Parathyroid adenoma (tissue), 2 donors: ENCODE measurements at regions not wholly inside any gene's neighbourhood (a gene's known extent, or its start where the extent isn't known, plus 50 kb on each side); places are given as distances from the start of the nearest gene placed in this dataset.

Experiments used
- H2AFZ ChIP-seq: fragments of 300-600 bp; sonication (generic); one replicate; pipeline ENCODE4 v1.7.0; 2017; ENCODE audit warnings: antibody characterized with exemption, mild to moderate bottlenecking
- H3K27ac ChIP-seq: fragments of 300-600 bp; sonication (generic); one replicate; pipeline ENCODE4 v1.7.0; 2017
- H3K27me3 ChIP-seq: fragments of 300-600 bp; sonication (generic); one replicate; pipeline ENCODE4 v1.7.0; 2017; ENCODE audit warnings: low read length; ENCODE audit not compliant: control insufficient read depth, insufficient read depth
- H3K36me3 ChIP-seq: fragments of 300-600 bp; sonication (generic); one replicate; pipeline ENCODE4 v1.7.0; 2017; ENCODE audit warnings: low read length; ENCODE audit not compliant: control insufficient read depth, insufficient read depth
- H3K4me1 ChIP-seq: fragments of 300-600 bp; sonication (generic); one replicate; pipeline ENCODE4 v1.7.0; 2017; ENCODE audit warnings: control low read depth
- H3K4me2 ChIP-seq: fragments of 300-600 bp; sonication (generic); one replicate; pipeline ENCODE4 v1.7.0; 2017; ENCODE audit warnings: low read length
- H3K4me3 ChIP-seq: fragments of 300-600 bp; sonication (generic); one replicate; pipeline ENCODE4 v1.7.0; 2017; ENCODE audit warnings: low read depth, low read length
- H3K79me2 ChIP-seq: fragments of 300-600 bp; sonication (generic); one replicate; pipeline ENCODE4 v1.7.0; 2017; ENCODE audit warnings: control low read depth
- H3K9ac ChIP-seq: fragments of 300-600 bp; sonication (generic); one replicate; pipeline ENCODE4 v1.7.0; 2017; ENCODE audit warnings: mild to moderate bottlenecking
- H3K9me3 ChIP-seq: fragments of 300-600 bp; sonication (generic); one replicate; pipeline ENCODE4 v1.7.0; 2017; ENCODE audit warnings: low read length; ENCODE audit not compliant: control insufficient read depth
- CTCF ChIP-seq: fragments of 300-600 bp; sonication (generic); IDR thresholded peaks from one replicate; pipeline ENCODE4 v1.7.0; 2017; ENCODE audit warnings: antibody characterized with exemption, mild to moderate bottlenecking
- donor health status: primary hyperparathyroidism.

GRCh38 chr13:39900106-39900750 lies 244.8 kb downstream of the COG6 start:
- H3K27ac ChIP-seq: no peak overlapping the region

GRCh38 chr13:39904959-39905358 lies 249.5 kb downstream of the COG6 start:
- Histone ChIP-seq H3K27me3 (no peaks in the 10 kb centered on the region), H3K9me3 (no peaks in the 10 kb centered on the region), H3K79me2 (no peaks in the 10 kb centered on the region), H3K36me3 (no peaks in the 10 kb centered on the region), H3K4me3 (no peak overlapping the region), H3K4me1 (no peaks in the 10 kb centered on the region), H3K4me2 (no peak overlapping the region), H3K27ac (no peak overlapping the region), H2AFZ (no peak overlapping the region), H3K9ac (no peak overlapping the region)
- TF ChIP-seq CTCF: no peak

More at GRCh38 chr13:39900106-39900750, 244.8 kb downstream of the COG6 start:
- H3K4me3 ChIP-seq: peak overlapping the region; percentile 4
- H2AFZ ChIP-seq: no peak overlapping the region
- no peaks in the 10 kb centered on the region for H3K9me3 ChIP-seq
- no peak for TF ChIP-seq CTCF
- H3K79me2 ChIP-seq: no peaks in the 10 kb centered on the region
- H3K27me3 ChIP-seq: no peaks in the 10 kb centered on the region
- H3K4me2 ChIP-seq: peak overlapping the region; percentile 27
- no peaks in the 10 kb centered on the region for H3K36me3 ChIP-seq
- no peak overlapping the region for H3K9ac ChIP-seq
- H3K4me1 ChIP-seq: no peaks in the 10 kb centered on the region

- Histone ChIP-seq H3K79me2 (no peaks in the 10 kb centered on the region), H3K4me1 (no peaks in the 10 kb centered on the region), H3K9ac (no peak overlapping the region), H3K9me3 (no peaks in the 10 kb centered on the region), H3K27ac (no peak overlapping the region), H3K4me2 (no peak overlapping the region), H3K27me3 (no peaks in the 10 kb centered on the region), H3K36me3 (no peaks in the 10 kb centered on the region), H3K4me3 (no peak overlapping the region), H2AFZ (no peak overlapping the region)
- TF ChIP-seq CTCF: no peak
Observed at GRCh38 chr13:39909634-39910033, 254.2 kb downstream of the COG6 start.

- H3K9me3 ChIP-seq: no peaks in the 10 kb centered on the region
- H2AFZ ChIP-seq: no peak overlapping the region
- no peak for TF ChIP-seq CTCF
- no peak overlapping the region for H3K27ac ChIP-seq
- H3K79me2 ChIP-seq: no peaks in the 10 kb centered on the region
- no peak overlapping the region for H3K9ac ChIP-seq
- H3K4me1 ChIP-seq: no peaks in the 10 kb centered on the region
- no peaks in the 10 kb centered on the region for H3K36me3 ChIP-seq
- no peaks in the 10 kb centered on the region for H3K27me3 ChIP-seq
- no peak overlapping the region for H3K4me3 ChIP-seq
- no peak overlapping the region for H3K4me2 ChIP-seq
Observed at GRCh38 chr13:39910041-39910440, 254.6 kb downstream of the COG6 start.

- no peak overlapping the region for H2AFZ ChIP-seq
- H3K4me2 ChIP-seq: no peak overlapping the region
- TF ChIP-seq CTCF: no peak
- no peaks in the 10 kb centered on the region for H3K4me1 ChIP-seq
- H3K9me3 ChIP-seq: no peaks in the 10 kb centered on the region
- no peak overlapping the region for H3K4me3 ChIP-seq
- no peaks in the 10 kb centered on the region for H3K36me3 ChIP-seq
- no peaks in the 10 kb centered on the region for H3K79me2 ChIP-seq
- H3K27me3 ChIP-seq: no peaks in the 10 kb centered on the region
- H3K9ac ChIP-seq: no peak overlapping the region
- H3K27ac ChIP-seq: no peak overlapping the region
Observed at GRCh38 chr13:39910833-39911232, 255.4 kb downstream of the COG6 start.
